HG03342 (cell line): ENCODE measurements at regions not wholly inside any gene's neighbourhood (a gene's known extent, or its start where the extent isn't known, plus 50 kb on each side); places are given as distances from the start of the nearest gene placed in this dataset.

ENCODE experiments used
- ATAC-seq: cut with Tn5 transposase; IDR thresholded peaks from one replicate; pipeline ENCODE4 v1.9.1; 2021; ENCODE audit warnings: mild to moderate bottlenecking, moderate library complexity; ENCODE audit not compliant: unreplicated experiment

DNA sequence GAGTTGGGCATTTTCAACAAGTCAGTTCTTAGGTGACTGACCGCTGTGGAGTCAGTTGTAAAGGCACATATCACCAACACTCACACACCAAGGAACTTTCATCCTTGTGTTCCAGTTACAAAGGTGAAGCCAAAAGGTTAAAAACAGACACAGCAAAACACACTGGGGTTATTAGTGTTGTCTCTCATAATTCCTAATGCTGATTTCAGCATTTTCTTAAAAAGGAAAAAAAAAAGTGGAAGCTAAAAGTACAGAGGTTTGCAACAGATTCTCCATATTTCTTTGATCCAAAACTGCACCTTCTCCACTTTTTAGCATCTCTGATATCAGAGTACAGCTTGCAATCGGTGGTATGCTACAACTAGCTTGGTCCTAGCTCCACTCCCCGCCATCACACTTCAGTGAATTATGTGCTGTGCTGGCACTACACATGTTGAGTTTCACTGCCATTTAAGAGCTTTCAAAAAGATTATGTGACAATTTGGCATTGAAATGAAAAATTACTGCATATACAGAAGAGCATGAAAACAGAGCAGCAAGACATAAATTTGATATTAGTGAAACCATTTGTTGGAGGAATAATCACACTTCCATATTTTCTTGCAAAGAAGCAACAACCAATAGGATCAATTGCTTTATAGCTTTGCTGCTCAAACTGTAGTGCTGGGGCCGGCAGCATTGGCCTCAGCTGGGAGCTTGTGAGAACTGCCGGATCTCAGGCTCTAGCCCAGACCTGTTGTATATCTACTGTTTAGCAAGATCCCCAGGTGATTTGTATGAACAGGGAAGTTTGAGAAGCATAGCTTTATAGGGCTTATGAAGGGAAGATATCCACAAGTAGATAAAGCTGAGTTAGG, 62.3 kb upstream of the DAPL1 start:
- ATAC-seq = no peak

GRCh38 chr2:158733430-158733755, 61.7 kb upstream of the DAPL1 start:
- no peak for ATAC-seq

DNA sequence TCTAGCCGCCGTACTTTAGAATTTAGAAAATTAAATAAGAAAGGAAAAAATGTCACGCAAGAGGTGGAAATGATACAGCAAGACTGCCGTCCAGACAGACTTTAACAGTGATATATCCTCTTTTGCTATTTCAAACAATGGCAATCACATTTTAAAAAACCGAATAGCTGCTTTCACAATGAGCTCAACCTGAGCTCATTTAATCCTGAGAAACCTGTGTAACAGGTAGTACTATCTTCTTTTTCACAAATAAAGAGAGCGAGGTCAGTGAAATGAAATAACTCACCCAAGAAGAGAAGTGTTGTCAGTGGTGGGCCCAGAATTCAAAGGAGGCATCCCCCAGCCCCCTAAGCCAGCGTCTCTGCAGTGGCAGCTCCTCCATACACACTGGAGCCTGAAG, 60.7 kb upstream of the DAPL1 start:
- ATAC-seq = no peak

DNA sequence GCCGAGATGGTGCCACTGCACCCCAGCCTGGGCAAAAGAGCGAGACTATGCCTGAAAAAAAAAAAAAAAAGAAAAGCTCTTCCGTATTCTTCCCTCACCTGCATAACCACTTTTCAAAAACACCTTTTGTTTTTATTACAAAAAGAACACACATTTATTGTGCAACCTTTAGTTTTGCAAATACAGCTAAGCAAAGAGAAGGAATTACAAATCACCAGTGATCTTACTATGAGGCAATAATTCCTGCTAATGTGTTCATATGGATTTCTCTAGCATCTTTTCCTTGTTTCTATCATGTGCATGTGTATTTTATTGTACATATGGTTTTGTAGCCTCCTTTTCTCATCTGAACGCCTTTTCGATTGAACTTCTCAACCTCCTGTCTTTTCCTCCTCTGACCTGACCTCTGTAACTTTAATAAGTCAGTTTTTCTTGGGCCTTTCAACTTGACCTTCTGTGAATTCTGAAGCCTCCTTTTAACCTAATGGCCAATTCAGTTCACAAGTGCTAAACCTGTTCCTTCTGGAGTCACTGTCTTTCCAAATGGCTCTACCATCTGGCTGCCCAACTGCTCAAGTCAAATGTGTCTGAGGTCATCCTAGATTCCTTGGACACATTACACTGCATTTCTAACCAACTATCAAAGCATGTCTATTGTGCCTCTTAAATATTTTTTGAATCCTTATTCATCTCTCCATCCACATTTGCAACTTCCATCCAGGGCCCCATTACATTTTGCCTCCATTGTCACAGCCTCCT, 59.1 kb upstream of the DAPL1 start:
- no peak for ATAC-seq

DNA sequence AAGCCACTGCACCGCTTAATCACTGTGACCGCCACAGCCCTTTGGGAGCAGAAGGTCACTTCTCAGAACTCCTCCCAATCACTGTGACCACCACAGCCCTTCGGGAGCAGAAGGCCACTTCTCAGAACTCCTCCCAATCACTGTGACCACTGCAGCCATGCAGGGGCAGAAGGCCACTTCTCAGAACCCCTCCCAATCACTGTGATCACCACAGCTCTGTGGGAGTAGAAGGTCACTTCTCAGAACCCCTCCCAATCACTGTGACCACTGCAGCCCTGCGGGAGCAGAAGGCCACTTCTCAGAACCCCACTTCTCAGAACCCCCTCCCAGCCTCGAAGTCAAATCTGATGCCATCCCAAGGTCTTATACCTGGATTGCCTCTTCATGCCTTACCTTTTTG, 56.8 kb upstream of the DAPL1 start:
- no peak for ATAC-seq

GRCh38 chr2:158740127-158740526, 55.0 kb upstream of the DAPL1 start:
- ATAC-seq = no peak

GRCh38 chr2:158740621-158741020, 54.5 kb upstream of the DAPL1 start:
- no peak for ATAC-seq

DNA sequence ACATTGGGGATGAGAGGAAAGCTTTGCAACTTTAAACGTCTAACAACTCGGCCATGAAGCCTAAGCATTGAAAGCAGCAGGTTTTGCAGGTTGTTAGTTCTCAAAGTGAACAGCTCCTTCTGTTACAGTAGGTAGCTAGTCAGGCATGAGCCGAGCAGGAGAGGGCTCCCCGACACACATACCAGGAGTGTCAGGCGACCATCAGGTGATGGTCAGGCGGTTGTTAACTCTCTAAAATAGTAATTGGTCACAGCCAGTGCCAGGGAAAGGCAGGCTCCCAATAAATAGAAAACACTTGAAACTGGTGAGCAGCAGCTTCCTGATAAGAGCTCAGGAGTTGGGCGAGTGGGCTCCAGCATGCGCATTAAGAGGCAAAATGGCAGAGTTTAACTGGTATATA, 53.5 kb upstream of the DAPL1 start:
- ATAC-seq = no peak

GRCh38 chr2:158742536-158742935, 52.6 kb upstream of the DAPL1 start:
- no peak for ATAC-seq

DNA sequence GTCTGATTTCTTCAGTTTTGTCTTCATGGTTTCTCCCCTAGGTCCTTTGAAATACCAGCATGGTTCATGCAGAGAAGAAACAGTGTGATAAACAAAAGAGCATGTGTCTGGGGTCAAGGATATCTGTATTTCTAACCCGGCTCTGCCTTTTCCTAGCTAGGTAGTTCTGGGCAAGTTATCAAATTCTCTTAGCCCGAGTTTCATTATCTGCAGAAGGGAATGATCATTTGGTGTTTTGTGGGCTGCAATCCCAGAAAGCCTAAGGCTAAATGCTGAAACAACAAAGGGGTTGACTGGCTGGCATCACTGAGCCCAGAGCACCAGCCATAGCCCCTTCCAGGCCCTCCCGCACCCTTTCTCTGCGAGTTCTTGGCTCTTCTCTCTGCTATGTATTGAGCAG, 51.7 kb upstream of the DAPL1 start:
- ATAC-seq = no peak

- ATAC-seq = no peak
Observed at GRCh38 chr2:158743879-158744278, 51.2 kb upstream of the DAPL1 start.

DNA sequence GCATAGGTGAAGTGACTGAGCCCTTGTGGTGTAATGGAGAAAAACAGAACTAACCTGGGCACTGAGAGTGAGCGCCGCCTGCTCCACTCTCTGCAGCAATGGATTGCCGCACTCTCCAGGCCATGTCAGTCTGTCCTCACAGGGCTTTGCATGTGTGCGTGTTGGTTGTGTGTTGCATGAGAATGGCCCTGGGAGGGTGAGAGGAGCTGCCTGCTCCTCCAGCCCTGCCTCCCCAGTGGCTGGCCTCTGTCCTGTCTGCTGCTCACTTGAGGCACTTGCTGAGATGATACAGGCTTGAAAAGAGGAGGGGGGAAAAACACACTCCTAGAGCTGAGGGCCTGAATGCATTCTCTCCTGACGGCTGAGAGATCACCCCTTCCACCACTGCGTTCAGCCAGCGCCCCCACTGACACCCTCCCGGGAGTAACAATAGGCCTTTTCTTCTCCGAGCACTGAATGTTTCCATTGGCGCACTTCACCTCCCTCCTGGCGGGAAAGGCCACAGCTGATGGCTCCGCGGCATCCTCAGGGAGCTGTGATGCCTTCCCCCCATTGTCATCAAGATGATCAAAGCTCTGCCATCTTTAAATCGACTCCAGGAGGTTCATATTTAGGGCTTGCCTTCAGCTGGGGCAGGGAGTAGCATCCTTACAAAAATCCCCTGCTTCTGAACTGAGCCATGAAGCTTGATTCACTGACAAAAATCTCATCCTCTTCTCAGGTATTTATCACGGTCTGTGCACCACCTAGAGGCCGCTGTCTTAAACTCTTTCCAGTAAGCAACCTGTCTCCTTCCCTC, 49.9 kb upstream of the DAPL1 start:
- peak; percentile 57 for ATAC-seq
